Iris pigment epithelial cell (primary cell): ENCODE measurements at regions not wholly inside any gene's neighbourhood (a gene's known extent, or its start where the extent isn't known, plus 50 kb on each side); places are given as distances from the start of the nearest gene placed in this dataset.
"Not testable (repeated sequence)": the region's sequence is repeated elsewhere in the genome, so short reads cannot be mapped to it uniquely, and the experiment has no call there.

Experiments used
- DNase-seq: peaks from one replicate; pipeline ENCODE4 v3.0.0-alpha.2; 2011; ENCODE audit warnings: low read depth

DNA sequence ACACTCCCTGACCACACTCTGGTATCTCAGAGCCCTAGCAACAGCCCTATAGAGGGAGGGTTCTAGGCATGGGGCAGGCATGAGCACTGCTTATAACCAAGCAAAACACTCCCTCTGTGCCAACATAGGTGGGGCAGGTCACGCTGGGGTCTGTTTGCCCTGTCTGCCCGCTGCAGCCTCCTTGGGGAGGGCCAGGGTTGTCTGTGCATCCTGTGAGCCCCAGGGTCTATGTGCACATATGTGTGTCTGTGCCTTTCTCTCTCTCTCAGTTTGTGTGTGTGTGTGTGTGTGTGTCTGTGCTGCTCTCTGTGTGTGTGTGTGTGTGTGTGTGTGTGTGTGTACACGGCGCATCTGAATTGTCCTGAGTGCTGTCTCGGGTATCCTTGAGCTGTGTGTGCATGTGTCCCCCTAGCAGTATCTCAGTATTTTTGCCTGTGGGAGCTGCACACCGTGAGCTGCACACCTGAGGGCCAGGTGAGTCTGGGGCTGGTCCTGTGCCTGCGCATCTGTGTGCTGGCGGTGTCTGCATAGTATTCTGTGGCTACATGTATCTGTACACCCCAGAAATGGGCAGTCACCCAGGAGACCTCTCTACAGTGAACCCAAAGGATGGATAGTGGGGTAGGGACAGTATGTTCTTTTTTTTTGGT is 121.5 kb downstream of the LAT start:
- DNase-seq, result not testable (repeated sequence)

DNA sequence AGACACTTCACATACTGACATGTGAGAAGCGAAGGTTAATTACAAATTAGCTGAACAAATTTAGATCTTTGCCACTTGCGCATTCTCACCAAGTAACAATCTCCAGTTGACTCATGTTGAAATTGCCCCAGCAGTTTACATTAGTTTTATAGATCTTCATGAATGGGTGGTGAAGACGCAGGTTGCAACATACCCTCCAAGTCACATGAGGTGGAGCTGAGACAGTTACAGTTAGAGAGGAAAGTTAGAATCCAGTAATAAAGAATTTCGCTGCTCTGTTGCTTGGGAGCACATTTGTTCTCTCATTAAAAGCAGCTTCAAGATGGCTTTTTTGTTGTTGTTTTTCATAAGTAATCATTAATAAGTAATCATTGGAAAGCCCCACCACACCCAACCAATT is 119.7 kb downstream of the LAT start:
- DNase-seq, result peak; percentile 28

GRCh38 chr16:29097965-29098364 is 113.1 kb downstream of the LAT start:
- DNase-seq, result not testable (repeated sequence)

DNA sequence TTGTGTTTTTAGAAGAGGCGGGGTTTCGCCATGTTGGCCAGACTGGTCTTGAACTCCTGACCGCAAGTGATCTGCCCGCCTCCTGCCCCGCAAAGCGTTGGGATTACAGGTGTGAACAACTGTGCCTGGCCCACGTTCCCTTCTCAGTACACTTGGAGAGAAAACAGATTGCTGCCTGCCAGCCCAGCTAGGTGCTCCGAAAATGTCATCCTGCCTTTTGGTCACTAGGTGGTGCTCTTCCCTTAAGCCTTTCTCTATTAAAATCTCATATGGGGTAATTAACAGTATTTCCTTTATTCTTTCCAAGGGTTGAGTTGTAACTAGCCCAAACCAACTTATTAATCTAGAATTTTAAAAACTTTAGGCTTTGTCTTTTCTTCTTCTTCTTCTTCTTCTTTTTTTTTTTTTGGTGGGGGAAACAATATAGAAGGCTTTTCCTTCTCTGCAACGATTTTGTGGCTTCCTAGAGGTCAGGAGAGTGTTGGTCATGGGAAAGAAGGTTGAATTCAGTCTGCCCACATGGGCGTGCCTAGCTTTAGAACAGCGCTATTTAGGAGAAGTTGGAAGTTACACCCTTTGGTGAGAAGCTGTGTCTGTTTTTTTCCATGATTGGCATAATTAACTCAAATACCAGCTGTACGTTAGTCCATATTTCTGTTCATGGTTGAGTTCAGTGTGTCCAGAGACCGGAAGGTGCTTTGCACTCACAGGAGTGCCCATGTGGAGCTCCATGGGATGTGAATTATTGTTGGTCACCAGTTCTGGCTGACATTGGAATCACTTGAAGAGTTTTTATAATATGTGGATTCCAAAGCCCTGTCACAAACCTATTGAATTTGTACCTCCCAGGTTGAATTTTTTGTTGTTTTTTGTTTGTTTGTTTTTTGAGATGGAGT is 110.1 kb downstream of the LAT start:
- not testable (repeated sequence) for DNase-seq

- not testable (repeated sequence) for DNase-seq
Measured at GRCh38 chr16:29094325-29094724, 109.5 kb downstream of the LAT start.

DNA sequence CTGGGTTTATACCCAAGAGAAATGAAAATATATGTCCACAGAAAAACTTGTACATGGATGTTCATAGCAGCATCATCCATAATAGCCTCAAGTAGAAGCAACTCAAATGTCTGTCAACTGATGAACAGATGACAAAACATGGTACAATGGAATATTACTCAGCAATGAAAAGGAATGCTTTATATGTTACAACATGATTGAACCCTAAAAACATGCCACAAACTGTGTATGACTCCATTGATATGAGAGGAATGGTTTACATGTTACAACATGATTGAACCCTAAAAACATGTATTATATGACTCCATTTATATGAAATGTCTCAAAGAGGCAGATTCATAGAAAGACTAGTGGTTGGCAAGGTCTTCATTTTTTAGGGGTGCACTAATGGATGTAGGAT is 104.8 kb downstream of the LAT start:
- not testable (repeated sequence) for DNase-seq

DNA sequence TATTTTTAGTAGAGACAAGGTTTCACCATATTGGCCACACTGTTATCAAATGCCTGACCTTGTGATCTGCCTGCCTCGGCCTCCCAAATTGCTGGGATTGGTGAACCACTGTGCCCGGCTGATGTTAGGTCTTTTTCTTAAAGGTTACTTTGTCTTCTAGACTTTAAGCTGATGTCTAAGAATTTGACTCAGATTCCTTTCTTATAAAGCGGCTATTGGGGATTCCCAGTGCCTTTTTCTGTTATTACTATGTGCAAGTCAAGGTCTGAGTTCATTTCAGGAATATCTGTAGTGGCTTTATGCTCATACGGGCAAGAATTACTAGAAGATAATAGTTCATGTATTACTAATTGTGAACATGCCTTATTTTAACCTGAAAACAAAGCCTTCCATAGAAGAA is 102.8 kb downstream of the LAT start:
- DNase-seq, result not testable (repeated sequence)

DNA sequence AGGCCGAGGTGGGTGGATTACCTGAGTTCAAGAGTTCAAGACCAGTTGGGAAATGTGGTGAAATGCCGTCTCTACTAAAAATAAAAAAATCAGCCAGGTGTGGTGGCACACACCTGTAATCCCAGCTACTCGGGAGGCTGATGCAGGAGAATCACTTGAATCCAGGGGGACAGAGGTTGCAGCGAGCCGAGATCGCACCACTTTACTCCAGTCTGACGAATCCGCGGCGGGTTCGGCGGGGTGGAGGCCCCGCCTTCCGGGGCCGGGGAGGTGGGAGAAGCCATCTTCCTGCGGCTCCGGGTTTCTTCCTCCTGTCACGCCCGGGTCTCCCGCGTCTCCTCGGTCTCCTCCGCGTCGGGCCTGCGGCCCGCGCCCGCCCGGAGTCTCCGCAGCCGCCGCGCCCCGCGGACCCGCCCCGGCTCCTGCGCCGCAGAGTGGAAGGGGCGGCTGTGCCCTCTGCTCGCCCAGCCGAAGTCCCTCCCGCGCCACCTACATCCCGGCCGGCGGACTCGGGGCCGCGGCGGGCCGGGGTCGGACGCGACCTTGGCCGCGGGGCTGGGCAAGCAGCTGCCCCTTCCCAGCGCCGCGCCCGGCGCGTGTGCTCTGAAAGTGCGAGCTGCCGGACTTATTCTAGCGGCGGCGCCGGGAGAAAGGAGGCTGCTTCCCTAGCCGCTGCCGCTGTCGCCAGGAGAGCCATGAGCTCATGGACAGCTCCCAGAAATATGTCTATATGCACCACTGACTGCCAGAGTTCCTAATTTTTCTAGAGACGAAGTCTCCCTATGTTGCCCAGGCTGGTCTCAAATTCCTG is 97.2 kb downstream of the LAT start:
- DNase-seq, result peak; percentile 18

GRCh38 chr16:29074554-29075402 is 89.9 kb downstream of the LAT start:
- peak; percentile 23 for DNase-seq

DNA sequence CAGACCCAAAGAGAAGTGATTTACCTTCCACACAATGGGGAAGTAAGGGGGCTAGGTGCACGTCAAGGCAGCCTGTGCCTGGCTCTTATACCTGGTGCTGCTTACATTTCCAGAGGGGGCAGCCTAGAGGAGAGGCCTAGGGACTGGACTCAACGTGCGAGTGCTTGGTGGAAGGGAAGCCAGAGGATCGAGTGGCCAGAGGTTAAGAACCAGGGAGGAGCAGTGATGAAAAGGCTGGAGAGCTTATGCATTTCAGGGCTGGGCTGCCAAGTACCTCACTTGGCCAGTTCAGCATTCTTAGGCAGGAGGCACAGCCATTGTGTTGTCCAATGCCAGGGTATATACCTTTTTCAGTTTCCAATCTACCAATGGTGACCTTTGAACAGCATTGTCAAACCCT is 77.4 kb downstream of the LAT start:
- DNase-seq, result not testable (repeated sequence)

DNA sequence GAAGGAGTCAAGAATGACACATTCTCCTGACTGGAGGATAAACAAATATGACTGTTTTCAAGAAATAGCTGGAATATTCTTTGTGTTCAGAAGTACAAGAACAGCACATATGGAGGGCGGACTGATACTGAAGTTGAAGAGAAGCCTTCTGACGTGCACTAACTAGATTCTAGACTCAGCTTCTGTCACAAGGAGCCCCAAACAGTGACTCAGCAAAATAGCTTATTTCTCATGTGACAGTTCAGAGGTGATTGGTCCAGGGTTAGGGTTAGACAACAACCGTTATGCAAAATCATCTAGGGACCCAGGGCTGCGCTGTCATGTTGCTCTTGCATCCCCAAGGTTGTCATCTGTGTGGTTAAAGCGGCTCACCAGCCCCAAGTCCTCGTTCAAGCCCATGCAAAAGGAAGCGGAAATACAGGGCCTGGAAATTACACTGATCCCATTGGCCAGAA is 76.6 kb downstream of the LAT start:
- not testable (repeated sequence) for DNase-seq

GRCh38 chr16:29060022-29060810 is 75.4 kb downstream of the LAT start:
- not testable (repeated sequence) for DNase-seq

DNA sequence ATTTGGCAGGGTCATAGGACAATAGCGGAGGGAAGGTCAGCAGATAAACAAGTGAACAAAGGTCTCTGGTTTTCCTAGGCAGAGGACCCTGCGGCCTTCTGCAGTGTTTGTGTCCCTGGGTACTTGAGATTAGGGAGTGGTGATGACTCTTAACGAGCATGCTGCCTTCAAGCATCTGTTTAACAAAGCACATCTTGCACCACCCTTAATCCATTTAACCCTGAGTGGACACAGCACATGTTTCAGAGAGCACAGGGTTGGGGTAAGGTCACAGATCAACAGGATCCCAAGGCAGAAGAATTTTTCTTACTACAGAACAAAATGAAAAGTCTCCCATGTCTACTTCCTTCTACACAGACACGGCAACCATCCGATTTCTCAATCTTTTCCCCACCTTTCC is 74.7 kb downstream of the LAT start:
- DNase-seq, result not testable (repeated sequence)
